ENCODE measurements at regions not wholly inside any gene's neighbourhood (a gene's known extent, or its start where the extent isn't known, plus 50 kb on each side); places are given as distances from the start of the nearest gene placed in this dataset.
"Not testable (repeated sequence)": the region's sequence is repeated elsewhere in the genome, so short reads cannot be mapped to it uniquely, and the experiment has no call there.

- DNase-seq = no peak
Observed at GRCh38 chr5:163889369-163889768, 383.9 kb downstream of the MAT2B start.

GRCh38 chr5:163890261-163890660, 384.8 kb downstream of the MAT2B start:
- no peak for DNase-seq

GRCh38 chr5:163893281-163893680, 387.9 kb downstream of the MAT2B start:
- DNase-seq = no peak

GRCh38 chr5:163894645-163895044, 389.2 kb downstream of the MAT2B start:
- DNase-seq = no peak

GRCh38 chr5:163898873-163899272, 393.5 kb downstream of the MAT2B start:
- no peak for DNase-seq

GRCh38 chr5:163907783-163908182, 402.4 kb downstream of the MAT2B start:
- not testable (repeated sequence) for DNase-seq

GRCh38 chr5:163908253-163908652, 402.8 kb downstream of the MAT2B start:
- no peak for DNase-seq

- no peak for DNase-seq
Observed at GRCh38 chr5:163910226-163910625, 404.8 kb downstream of the MAT2B start.

GRCh38 chr5:163912046-163912445, 406.6 kb downstream of the MAT2B start:
- DNase-seq = no peak

- DNase-seq = no peak
Observed at GRCh38 chr5:163913548-163913947, 408.1 kb downstream of the MAT2B start.

- no peak for DNase-seq
Observed at GRCh38 chr5:163914910-163915309, 409.5 kb downstream of the MAT2B start.

- DNase-seq = no peak
Observed at GRCh38 chr5:163915481-163915961, 410.1 kb downstream of the MAT2B start.

GRCh38 chr5:163916376-163916775, 411.0 kb downstream of the MAT2B start:
- DNase-seq = no peak

- DNase-seq = no peak
Observed at GRCh38 chr5:163916861-163917260, 411.4 kb downstream of the MAT2B start.

GRCh38 chr5:163917747-163918146, 412.3 kb downstream of the MAT2B start:
- DNase-seq = no peak

- not testable (repeated sequence) for DNase-seq
Observed at GRCh38 chr5:163934990-163935389, 429.6 kb downstream of the MAT2B start.

- DNase-seq = no peak
Observed at GRCh38 chr5:163938595-163938994, 433.2 kb downstream of the MAT2B start.

GRCh38 chr5:163941079-163941478, 435.7 kb downstream of the MAT2B start:
- no peak for DNase-seq

- no peak for DNase-seq
Observed at GRCh38 chr5:163943546-163943945, 438.1 kb downstream of the MAT2B start.

GRCh38 chr5:163944738-163945137, 439.3 kb downstream of the MAT2B start:
- DNase-seq = no peak

GRCh38 chr5:163947848-163948666, 442.6 kb downstream of the MAT2B start:
- no peak for DNase-seq

- DNase-seq = no peak
Observed at GRCh38 chr5:163950248-163950647, 444.8 kb downstream of the MAT2B start.

- no peak for DNase-seq
Observed at GRCh38 chr5:163951069-163951468, 445.6 kb downstream of the MAT2B start.

- no peak for DNase-seq
Observed at GRCh38 chr5:163953901-163954300, 448.5 kb downstream of the MAT2B start.

- not testable (repeated sequence) for DNase-seq
Observed at GRCh38 chr5:163961230-163961629, 455.8 kb downstream of the MAT2B start.

Data from NCI-H1436 (cell line).